ENCODE measurements at regions not wholly inside any gene's neighbourhood (a gene's known extent, or its start where the extent isn't known, plus 50 kb on each side); places are given as distances from the start of the nearest gene placed in this dataset.

DNA sequence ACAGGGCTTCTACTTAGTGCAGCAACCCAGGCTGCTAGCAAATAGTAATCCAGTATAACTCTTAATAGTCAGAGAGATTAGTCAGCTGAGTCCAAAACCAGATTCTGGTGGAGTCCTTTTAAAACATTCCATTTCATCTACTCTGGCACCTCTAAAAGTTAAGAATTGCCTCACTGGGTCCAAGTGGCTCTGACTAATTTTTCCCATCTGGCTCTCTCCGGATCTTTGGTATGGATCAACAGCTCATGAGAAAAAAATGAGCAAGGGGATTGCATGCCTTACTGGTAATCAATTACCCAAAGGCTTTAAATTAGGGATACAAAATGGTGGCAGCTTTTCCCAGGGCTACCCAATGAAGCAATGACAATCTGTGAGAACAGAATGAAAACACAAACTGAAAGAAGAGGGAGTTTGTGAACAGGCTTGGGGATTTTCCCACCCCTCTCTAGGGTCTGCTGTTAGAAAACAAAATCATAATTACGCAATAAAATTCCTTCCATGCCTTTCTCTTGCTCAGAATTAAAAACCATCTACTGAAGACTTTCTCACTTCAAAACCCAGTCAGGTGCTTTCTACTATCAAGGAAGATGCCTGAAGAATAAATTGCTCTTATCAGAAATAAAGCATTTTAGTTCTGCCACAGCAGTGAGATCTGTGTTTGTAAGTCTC lies 84.6 kb upstream of the PMFBP1 start:
- no peak for DNase-seq

- DNase-seq: no peak
Observed at GRCh38 chr16:72255786-72256185, 83.8 kb upstream of the PMFBP1 start.

- DNase-seq: no peak
Observed at GRCh38 chr16:72247821-72248253, 75.9 kb upstream of the PMFBP1 start.

GRCh38 chr16:72246423-72246822 lies 74.5 kb upstream of the PMFBP1 start:
- no peak for DNase-seq

GRCh38 chr16:72244853-72245252 lies 72.9 kb upstream of the PMFBP1 start:
- DNase-seq: no peak

GRCh38 chr16:72243621-72244020 lies 71.7 kb upstream of the PMFBP1 start:
- no peak for DNase-seq

GRCh38 chr16:72242757-72243156 lies 70.8 kb upstream of the PMFBP1 start:
- no peak for DNase-seq

DNA sequence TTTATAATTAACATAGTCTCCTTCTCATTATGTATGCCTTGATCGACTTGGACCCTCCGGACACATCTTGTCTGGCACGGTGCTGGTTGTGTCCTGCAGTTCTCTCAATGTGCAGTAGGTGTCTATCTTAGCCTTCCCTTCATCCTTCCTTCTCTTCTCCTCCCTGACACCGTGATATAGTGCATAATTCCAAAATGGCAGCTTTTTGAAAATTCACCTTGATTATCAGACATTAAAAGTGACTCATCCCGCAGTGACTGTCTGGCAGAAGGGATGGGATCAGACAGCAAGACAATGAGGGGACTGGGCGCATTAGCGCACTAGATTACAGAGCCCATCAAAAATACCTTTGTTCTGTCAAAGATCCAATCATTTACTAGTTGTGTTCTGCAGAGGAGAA lies 70.0 kb upstream of the PMFBP1 start:
- DNase-seq: no peak

- DNase-seq: no peak
Observed at GRCh38 chr16:72241008-72241407, 69.1 kb upstream of the PMFBP1 start.

- DNase-seq: no peak
Observed at GRCh38 chr16:72240466-72240865, 68.5 kb upstream of the PMFBP1 start.

- no peak for DNase-seq
Observed at GRCh38 chr16:72236866-72237265, 64.9 kb upstream of the PMFBP1 start.

GRCh38 chr16:72234387-72234786 lies 62.4 kb upstream of the PMFBP1 start:
- DNase-seq: no peak

DNA sequence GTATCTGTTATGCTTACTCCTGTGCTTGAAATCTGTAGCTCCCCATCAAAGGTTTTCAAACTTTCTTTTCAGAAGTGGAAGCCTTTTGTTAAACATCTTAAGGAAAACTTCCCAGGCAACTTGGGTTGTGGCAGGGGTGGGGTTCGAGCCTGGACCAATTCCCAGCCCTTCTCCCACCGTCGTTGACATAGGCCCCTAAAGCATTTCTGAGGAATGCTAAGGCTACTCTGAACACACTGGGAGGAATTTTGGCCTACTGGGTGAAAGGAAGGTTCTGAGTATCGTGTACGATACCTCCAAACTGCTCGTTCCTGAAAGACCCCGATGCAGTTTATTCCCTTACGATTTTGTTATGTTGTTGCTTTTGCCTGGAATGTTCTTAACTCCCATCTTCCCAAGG lies 56.1 kb upstream of the PMFBP1 start:
- no peak for DNase-seq

DNA sequence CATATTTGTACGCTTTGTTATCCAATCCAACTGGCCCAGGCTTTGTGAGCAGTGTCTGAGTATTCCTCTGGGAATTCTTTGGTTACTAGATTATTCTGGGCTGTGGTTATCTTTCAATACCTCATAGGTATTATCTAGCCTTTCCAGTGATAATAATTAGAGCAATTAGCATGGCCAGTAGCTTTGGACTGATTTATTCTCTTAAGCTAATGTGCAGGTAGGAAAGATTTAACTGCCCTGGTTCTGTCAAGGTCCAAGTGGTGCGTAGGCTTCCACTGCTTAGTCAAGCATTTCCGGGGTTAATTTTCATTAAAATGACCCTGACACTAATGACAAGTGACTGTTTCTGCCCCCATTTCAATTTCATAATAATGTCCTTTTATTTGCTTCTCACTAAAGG lies 54.2 kb upstream of the PMFBP1 start:
- DNase-seq: no peak

DNA sequence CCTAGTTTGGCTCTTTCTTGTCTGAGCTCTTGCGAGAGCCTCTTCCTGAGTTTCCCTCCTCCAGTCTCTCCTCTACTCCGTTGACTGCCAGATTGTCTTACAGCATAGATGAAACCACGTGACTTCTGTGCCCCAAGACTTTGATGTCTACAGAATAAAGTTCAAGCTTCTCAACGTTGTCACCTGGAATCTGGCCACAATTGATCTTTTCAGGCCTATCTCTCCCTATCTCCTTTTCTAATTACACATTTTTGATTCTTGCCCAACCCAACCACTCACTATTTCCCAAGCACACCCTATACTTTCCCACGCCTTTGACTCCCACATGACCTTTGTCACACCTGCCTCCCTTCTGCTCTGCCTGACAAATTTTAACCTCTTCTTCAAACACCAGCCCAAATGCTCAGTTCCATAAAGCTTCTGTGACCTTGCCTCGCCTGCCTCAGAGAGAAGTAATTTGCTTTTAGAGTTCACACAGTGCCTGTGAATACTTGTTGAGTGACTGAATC lies 52.4 kb upstream of the PMFBP1 start:
- no peak for DNase-seq

DNA sequence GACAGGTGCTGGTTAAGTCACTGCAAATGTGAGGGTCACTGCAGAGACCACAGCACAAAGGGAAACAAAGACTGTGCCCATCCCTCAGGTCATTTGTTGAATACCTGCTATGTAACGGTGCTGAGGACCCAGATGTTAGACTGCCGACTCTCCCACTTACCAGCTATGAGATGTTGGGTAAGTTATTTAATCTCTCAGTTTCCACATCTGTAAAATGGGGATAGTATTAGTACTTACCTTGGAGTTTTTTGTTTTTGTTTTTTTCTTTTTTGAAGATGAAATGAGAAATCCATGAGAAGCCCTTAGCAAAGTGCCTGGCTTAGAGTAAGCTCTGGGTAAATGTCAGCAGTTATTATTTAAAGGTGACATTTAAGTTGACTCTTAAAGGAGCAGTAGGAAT lies 50.5 kb upstream of the PMFBP1 start:
- no peak for DNase-seq

Data from CD4-positive, alpha-beta T cell treated with Interleukin-17A for 1 hour (primary cell).